ENCODE measurements at regions not wholly inside any gene's neighbourhood (a gene's known extent, or its start where the extent isn't known, plus 50 kb on each side); places are given as distances from the start of the nearest gene placed in this dataset.

- Mint-ChIP-seq H3K27ac (no peak overlapping the region), H3K4me1 (ENCODE audit: low read depth) (no peaks in the 10 kb centered on the region), H3K9me3 (no peaks in the 10 kb centered on the region), H3K36me3 (no peaks in the 10 kb centered on the region), H3K4me3 (no peak overlapping the region), H3K27me3 (no peaks in the 10 kb centered on the region)
- POLR2A ChIA-PET: no interaction called here
- CTCF ChIA-PET: no interaction called here
- intact Hi-C loops (cut with micrococcal nuclease): no loop called here
- no peak for DNase-seq
Observed at GRCh38 chr9:135029871-135030565, 57.5 kb upstream of the OLFM1 start.

DNA sequence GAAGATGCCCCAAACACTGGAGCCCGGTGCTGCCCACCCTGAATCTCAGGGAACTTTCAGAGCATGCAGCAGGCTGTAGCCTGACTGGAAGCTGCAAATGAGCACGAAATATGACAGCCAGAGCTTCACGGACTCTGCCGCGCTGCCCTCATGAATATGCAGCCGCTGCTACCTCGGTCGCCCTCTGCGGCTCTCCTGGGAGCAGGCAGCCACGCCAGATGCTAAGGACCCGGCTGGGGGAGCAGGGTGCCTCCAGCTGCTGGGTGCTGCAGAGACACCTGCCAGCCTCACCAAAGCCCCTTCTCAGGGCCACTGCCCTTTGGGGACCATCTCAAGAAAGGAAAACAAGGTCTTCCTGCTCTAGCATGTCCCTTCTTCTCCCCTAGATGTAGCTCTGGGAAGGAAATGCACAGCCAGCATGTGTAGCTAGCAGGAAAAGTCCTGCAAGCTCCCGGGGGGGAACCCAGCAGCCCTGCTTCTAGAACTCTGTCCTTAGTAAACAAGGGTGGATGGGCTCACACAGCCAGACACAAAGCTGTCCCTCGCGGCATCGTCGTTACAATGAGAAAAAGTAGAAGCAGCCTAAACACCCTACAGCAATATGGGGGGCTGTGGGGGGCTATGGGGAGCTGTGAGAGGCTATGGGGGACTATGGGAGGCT is 56.8 kb upstream of the OLFM1 start:
- Mint-ChIP-seq H3K4me3 (no peak overlapping the region), H3K9me3 (no peaks in the 10 kb centered on the region), H3K27me3 (no peaks in the 10 kb centered on the region), H3K4me1 (ENCODE audit: low read depth) (no peaks in the 10 kb centered on the region), H3K36me3 (no peaks in the 10 kb centered on the region), H3K27ac (no peak overlapping the region)
- intact Hi-C loops (cut with micrococcal nuclease): no loop called here
- CTCF ChIA-PET: no interaction called here
- POLR2A ChIA-PET: no interaction called here
- no peak for DNase-seq

GRCh38 chr9:135032041-135032835 is 55.2 kb upstream of the OLFM1 start:
- Mint-ChIP-seq H3K27ac (no peak overlapping the region), H3K4me1 (ENCODE audit: low read depth) (no peaks in the 10 kb centered on the region), H3K9me3 (no peaks in the 10 kb centered on the region), H3K4me3 (no peak overlapping the region), H3K27me3 (no peaks in the 10 kb centered on the region), H3K36me3 (no peaks in the 10 kb centered on the region)
- POLR2A ChIA-PET: no interaction called here
- intact Hi-C loops (cut with micrococcal nuclease): no loop called here
- no peak for DNase-seq
- CTCF ChIA-PET: no interaction called here

DNA sequence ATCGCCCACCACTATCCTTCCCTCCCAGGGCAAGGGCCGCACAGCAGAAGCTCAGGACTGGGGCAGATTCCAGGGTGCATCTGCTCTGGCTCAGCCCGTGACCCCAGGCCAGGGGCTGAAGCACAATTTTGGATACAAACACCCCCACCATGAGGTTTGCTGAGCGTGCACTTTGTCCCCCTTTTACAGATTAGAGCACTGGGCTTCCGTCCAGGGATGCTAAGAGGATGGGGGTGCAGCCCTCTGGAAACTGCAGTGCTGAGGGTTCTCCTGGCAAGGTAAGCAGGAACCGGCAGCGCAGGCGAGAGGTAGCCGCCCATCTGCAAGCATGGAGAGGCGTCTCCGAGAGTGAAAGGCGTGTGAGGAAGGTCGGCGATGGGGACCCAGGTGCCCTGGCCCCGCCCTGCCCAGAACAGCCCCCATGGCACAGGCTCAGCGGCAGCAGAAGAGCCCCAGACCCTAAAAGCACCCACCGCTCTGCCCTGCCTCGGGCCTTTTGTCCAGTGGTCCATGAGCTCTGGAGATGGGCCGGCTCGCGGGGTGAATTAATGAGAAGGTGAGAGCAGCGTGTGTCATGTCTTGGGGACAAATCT is 54.5 kb upstream of the OLFM1 start:
- no peak overlapping the region for H3K27ac Mint-ChIP-seq

GRCh38 chr9:135033487-135033886 is 54.0 kb upstream of the OLFM1 start:
- ChIA-PET POLR2A (no interaction called here), CTCF (no interaction called here)
- H3K4me3 Mint-ChIP-seq: no peak overlapping the region
- no peak for DNase-seq
- no peaks in the 10 kb centered on the region for H3K9me3 Mint-ChIP-seq
- peaks cover 2% of the 10 kb centered on the region for H3K27me3 Mint-ChIP-seq
- H3K27ac Mint-ChIP-seq: no peak overlapping the region
- intact Hi-C loops (cut with micrococcal nuclease): no loop called here
- no peaks in the 10 kb centered on the region for H3K36me3 Mint-ChIP-seq
- H3K4me1 Mint-ChIP-seq (ENCODE audit: low read depth): no peaks in the 10 kb centered on the region

More for the DNA sequence above, 54.5 kb upstream of the OLFM1 start:
- intact Hi-C loops (cut with micrococcal nuclease): no loop called here
- Mint-ChIP-seq H3K4me3 (no peak overlapping the region), H3K27me3 (no peaks in the 10 kb centered on the region), H3K9me3 (no peaks in the 10 kb centered on the region), H3K36me3 (no peaks in the 10 kb centered on the region), H3K4me1 (ENCODE audit: low read depth) (no peaks in the 10 kb centered on the region)
- no peak for DNase-seq
- POLR2A ChIA-PET: no interaction called here
- CTCF ChIA-PET: no interaction called here

- Mint-ChIP-seq H3K27ac (no peak overlapping the region), H3K27me3 (peaks cover 2% of the 10 kb centered on the region), H3K36me3 (no peaks in the 10 kb centered on the region), H3K4me1 (ENCODE audit: low read depth) (no peaks in the 10 kb centered on the region), H3K4me3 (no peak overlapping the region), H3K9me3 (no peaks in the 10 kb centered on the region)
- POLR2A ChIA-PET: no interaction called here
- intact Hi-C loops (cut with micrococcal nuclease): no loop called here
- DNase-seq: no peak
- CTCF ChIA-PET: no interaction called here
Observed at GRCh38 chr9:135034106-135034505, 53.4 kb upstream of the OLFM1 start.

GRCh38 chr9:135035781-135036760 is 51.4 kb upstream of the OLFM1 start:
- no peaks in the 10 kb centered on the region for H3K36me3 Mint-ChIP-seq
- CTCF ChIA-PET: no interaction called here
- no peak overlapping the region for H3K27ac Mint-ChIP-seq
- intact Hi-C loops (cut with micrococcal nuclease): no loop called here
- POLR2A ChIA-PET: no interaction called here
- peak; percentile 4 for DNase-seq
- peaks cover 2% of the 10 kb centered on the region for H3K27me3 Mint-ChIP-seq
- no peaks in the 10 kb centered on the region for H3K9me3 Mint-ChIP-seq
- no peak overlapping the region for H3K4me3 Mint-ChIP-seq
- H3K4me1 Mint-ChIP-seq (ENCODE audit: low read depth): no peaks in the 10 kb centered on the region

- DNase-seq: peak; percentile 4
- Mint-ChIP-seq H3K36me3 (no peaks in the 10 kb centered on the region), H3K27ac (no peak overlapping the region), H3K9me3 (no peaks in the 10 kb centered on the region), H3K4me3 (no peak overlapping the region), H3K27me3 (peaks cover 3% of the 10 kb centered on the region), H3K4me1 (ENCODE audit: low read depth) (no peaks in the 10 kb centered on the region)
- ChIA-PET POLR2A (no interaction called here), CTCF (no interaction called here)
- intact Hi-C loops (cut with micrococcal nuclease): no loop called here
Observed at GRCh38 chr9:135036861-135037465, 50.5 kb upstream of the OLFM1 start.

DNA sequence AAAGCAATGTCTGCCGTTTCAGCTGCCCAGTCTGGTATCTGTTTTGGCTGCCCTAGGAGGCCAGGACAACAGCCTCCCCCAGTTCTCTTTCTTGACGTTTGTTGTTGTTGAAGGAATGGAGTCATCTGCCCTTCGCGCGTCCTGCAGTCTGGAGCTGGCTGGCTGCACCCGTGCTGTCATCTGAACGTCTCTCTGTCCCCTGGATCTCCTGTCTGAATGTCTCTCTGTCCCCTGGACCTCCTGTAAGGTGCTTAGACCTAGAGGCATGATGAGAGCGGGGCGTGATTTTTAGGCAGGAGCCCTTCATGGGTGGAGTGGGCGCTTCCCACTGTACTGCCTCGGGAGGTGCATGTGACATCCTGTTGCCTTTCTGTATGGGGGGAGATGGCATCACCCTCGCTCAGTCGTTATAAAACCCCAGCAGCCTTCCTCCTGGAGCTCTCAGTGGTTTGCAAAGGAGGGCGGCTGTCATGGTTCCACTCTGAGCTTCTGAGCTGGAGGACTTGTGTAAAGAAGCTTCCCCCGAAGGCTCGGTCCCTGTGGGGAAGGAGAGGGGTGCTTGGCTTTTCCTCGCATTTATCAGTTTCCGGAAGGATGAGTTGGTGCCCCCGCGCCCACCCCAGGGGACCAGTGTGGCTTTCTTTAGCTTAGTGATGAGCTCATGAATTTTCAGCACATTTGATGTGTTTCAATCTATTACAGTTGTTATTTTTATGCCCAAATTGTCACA is 49.8 kb upstream of the OLFM1 start:
- Mint-ChIP-seq H3K9me3 (no peaks in the 10 kb centered on the region), H3K27ac (no peak overlapping the region), H3K36me3 (no peaks in the 10 kb centered on the region), H3K4me1 (ENCODE audit: low read depth) (no peaks in the 10 kb centered on the region), H3K4me3 (no peak overlapping the region), H3K27me3 (peaks cover 5% of the 10 kb centered on the region)
- ChIA-PET CTCF (no interaction called here), POLR2A (no interaction called here)
- DNase-seq: peak; percentile 2
- intact Hi-C loops (cut with micrococcal nuclease): no loop called here

Data from activated CD4-positive, alpha-beta memory T cell treated with anti-CD3 and anti-CD28 coated beads for 36 hours (primary cell).